Stomach (tissue), 8 donors: ENCODE measurements at regions not wholly inside any gene's neighbourhood (a gene's known extent, or its start where the extent isn't known, plus 50 kb on each side); places are given as distances from the start of the nearest gene placed in this dataset.

Source experiments
- DNase-seq, 2 donors: peaks; one replicate each; pipeline versions ENCODE4 v3.0.0 to v3.0.0-alpha.2; 2013 to 2019
- H3K27ac ChIP-seq, 5 donors: fragments of 200-600 bp in 4 of 5; sonication (generic) in 4 of 5; one replicate each; pipeline ENCODE4 v1.5.1; 2013 to 2019; ENCODE audit warnings: mild to moderate bottlenecking in 1 of 5, moderate library complexity in 1 of 5
- H3K27me3 ChIP-seq, 3 donors: fragments of 200-600 bp; sonication (generic); one replicate each; pipeline ENCODE4 v1.5.1; 2017 to 2019; ENCODE audit warnings: mixed run types in 1 of 3
- H3K36me3 ChIP-seq, 4 donors: fragments of 200-600 bp; sonication (generic); 1 replicate in 3 of 4; 2 replicates in 1 of 4; pipeline ENCODE4 v1.5.1; 2016 to 2019
- H3K4me1 ChIP-seq, 4 donors: fragments of 200-600 bp; sonication (generic); one replicate each; pipeline ENCODE4 v1.5.1; 2016 to 2019
- H3K4me3 ChIP-seq, 4 donors: fragments of 200-600 bp; sonication (generic) in 3 of 4; one replicate each; pipeline ENCODE4 v1.5.1; 2016 to 2019; ENCODE audit warnings: mild to moderate bottlenecking in 1 of 4
- H3K9me3 ChIP-seq, 4 donors: fragments of 200-600 bp; sonication (generic); one replicate each; pipeline ENCODE4 v1.5.1; 2016 to 2019
- CTCF ChIP-seq, 7 experiments: fragments of 450-650 bp in 4 of 7; fragments of 200-600 bp in 3 of 7; sonication (generic) in 3 of 7; IDR thresholded peaks; one replicate each; pipeline ENCODE4 v1.5.1; 2016 to 2019; ENCODE audit warnings: antibody characterized with exemption in 7 of 7, control low read depth in 2 of 7, mild to moderate bottlenecking in 1 of 7
- EP300 ChIP-seq: sonication (generic); formaldehyde crosslinking; IDR thresholded peaks from one replicate; pipeline ENCODE4 v1.6.1; 2017; ENCODE audit warnings: antibody characterized with exemption
- POLR2A ChIP-seq, 4 donors: fragments of 450-650 bp; IDR thresholded peaks; one replicate each; pipeline ENCODE4 v1.6.1; 2016; ENCODE audit warnings: antibody characterized with exemption in 4 of 4, control low read depth in 2 of 4, mild to moderate bottlenecking in 1 of 4, moderate library complexity in 1 of 4
- POLR2AphosphoS5 ChIP-seq, 3 donors: sonication (generic); formaldehyde crosslinking; IDR thresholded peaks; one replicate each; pipeline ENCODE4 v1.6.1; 2016; ENCODE audit warnings: antibody characterized with exemption in 3 of 3
- WGBS, 5 donors: extraction: QIAGEN DNeasy Blood & Tissue Kit in 3 of 5; methylation state at CpG; one replicate each; pipeline versions ENCODE4 v1.1.5 to v1.1.7; 2013 to 2018; 5-methylcytosine and 5-hydroxymethylcytosine counted together
- intact Hi-C: fragments of 100-400 bp; cut with DNase I; formaldehyde crosslinking; loops from one replicate; pipeline ENCODE4 v1.15.1; 2023; ENCODE audit warnings: low total_unique reads
- donor health status: healthy with polysubstance abuse.
- donor health status: Bipolar disorder and iron deficiency.
- donor health status: healthy.

- H3K4me3 ChIP-seq, result no peak overlapping the region
- H3K27me3 ChIP-seq, result no peaks in the 10 kb centered on the region
- DNase-seq, result no peak
- H3K27ac ChIP-seq, result no peak overlapping the region
- no peak for TF ChIP-seq POLR2AphosphoS5 (IDR thresholded peaks at IDR 0.05)
- no peak for TF ChIP-seq POLR2A (IDR thresholded peaks at IDR 0.05)
- TF ChIP-seq CTCF (IDR thresholded peaks at IDR 0.05), result no peak
- no peak for TF ChIP-seq EP300
- intact Hi-C loops, result no loop called here
- H3K9me3 ChIP-seq, result no peaks in the 10 kb centered on the region
- no peaks in the 10 kb centered on the region for H3K36me3 ChIP-seq
- H3K4me1 ChIP-seq, result no peaks in the 10 kb centered on the region
- 35 to 63% (median 56%) methylated on average over 1 of the region's 1 CpG for WGBS, 5 donors
Observed at GRCh38 chr5:165083394-165083793, 1578.0 kb downstream of the MAT2B start.

- TF ChIP-seq CTCF (IDR thresholded peaks at IDR 0.05) (no peak), POLR2A (IDR thresholded peaks at IDR 0.05) (no peak), POLR2AphosphoS5 (IDR thresholded peaks at IDR 0.05) (no peak), EP300 (no peak)
- no peaks in the 10 kb centered on the region for H3K9me3 ChIP-seq
- no peaks in the 10 kb centered on the region for H3K4me1 ChIP-seq
- DNase-seq, result no peak
- intact Hi-C loops, result no loop called here
- H3K27me3 ChIP-seq, result no peaks in the 10 kb centered on the region
- no peaks in the 10 kb centered on the region for H3K36me3 ChIP-seq
- 51 to 75% (median 55%) methylated on average over 2 of the region's 2 CpGs for WGBS, 5 donors
- no peak overlapping the region for H3K4me3 ChIP-seq
- H3K27ac ChIP-seq, result no peak overlapping the region
Observed at GRCh38 chr5:165086465-165086864, 1581.0 kb downstream of the MAT2B start.

GRCh38 chr5:165094782-165095181 is 1589.4 kb downstream of the MAT2B start:
- Histone ChIP-seq H3K9me3 (peaks cover 0 to 10% (median 4%) of the 10 kb centered on the region in 4 donors), H3K4me3 (no peak overlapping the region), H3K36me3 (no peaks in the 10 kb centered on the region), H3K27ac (no peak overlapping the region), H3K4me1 (no peaks in the 10 kb centered on the region), H3K27me3 (no peaks in the 10 kb centered on the region)
- no peak for TF ChIP-seq POLR2AphosphoS5 (IDR thresholded peaks at IDR 0.05)
- TF ChIP-seq EP300, result no peak
- no peak for TF ChIP-seq CTCF (IDR thresholded peaks at IDR 0.05)
- no peak for TF ChIP-seq POLR2A (IDR thresholded peaks at IDR 0.05)
- intact Hi-C loops, result no loop called here
- DNase-seq, result no peak
- 94 to 98% (median 96%) methylated on average over 1 of the region's 1 CpG for WGBS, 5 donors

- H3K4me1 ChIP-seq, result no peaks in the 10 kb centered on the region
- TF ChIP-seq EP300, result no peak
- no peak for TF ChIP-seq POLR2AphosphoS5 (IDR thresholded peaks at IDR 0.05)
- TF ChIP-seq CTCF (IDR thresholded peaks at IDR 0.05), result no peak
- TF ChIP-seq POLR2A (IDR thresholded peaks at IDR 0.05), result no peak
- H3K4me3 ChIP-seq, result no peak overlapping the region
- no peaks in the 10 kb centered on the region for H3K27me3 ChIP-seq
- WGBS, 5 donors, result 77 to 98% (median 96%) methylated on average over 3 of the region's 3 CpGs
- intact Hi-C loops, result no loop called here
- H3K27ac ChIP-seq, result no peak overlapping the region
- no peak for DNase-seq
- H3K36me3 ChIP-seq, result no peaks in the 10 kb centered on the region
- H3K9me3 ChIP-seq, result peaks cover 0 to 15% (median 7%) of the 10 kb centered on the region in 4 donors
Observed at GRCh38 chr5:165101709-165102108, 1596.3 kb downstream of the MAT2B start.
